ENCODE measurements at regions not wholly inside any gene's neighbourhood (a gene's known extent, or its start where the extent isn't known, plus 50 kb on each side); places are given as distances from the start of the nearest gene placed in this dataset.
"Not testable (repeated sequence)": the region's sequence is repeated elsewhere in the genome, so short reads cannot be mapped to it uniquely, and the experiment has no call there.

- DNase-seq: no peak
Measured at GRCh38 chr15:38614621-38615020, 50.0 kb upstream of the RASGRP1 start.

- no peak for DNase-seq
Measured at GRCh38 chr15:38617831-38618230, 53.2 kb upstream of the RASGRP1 start.

DNA sequence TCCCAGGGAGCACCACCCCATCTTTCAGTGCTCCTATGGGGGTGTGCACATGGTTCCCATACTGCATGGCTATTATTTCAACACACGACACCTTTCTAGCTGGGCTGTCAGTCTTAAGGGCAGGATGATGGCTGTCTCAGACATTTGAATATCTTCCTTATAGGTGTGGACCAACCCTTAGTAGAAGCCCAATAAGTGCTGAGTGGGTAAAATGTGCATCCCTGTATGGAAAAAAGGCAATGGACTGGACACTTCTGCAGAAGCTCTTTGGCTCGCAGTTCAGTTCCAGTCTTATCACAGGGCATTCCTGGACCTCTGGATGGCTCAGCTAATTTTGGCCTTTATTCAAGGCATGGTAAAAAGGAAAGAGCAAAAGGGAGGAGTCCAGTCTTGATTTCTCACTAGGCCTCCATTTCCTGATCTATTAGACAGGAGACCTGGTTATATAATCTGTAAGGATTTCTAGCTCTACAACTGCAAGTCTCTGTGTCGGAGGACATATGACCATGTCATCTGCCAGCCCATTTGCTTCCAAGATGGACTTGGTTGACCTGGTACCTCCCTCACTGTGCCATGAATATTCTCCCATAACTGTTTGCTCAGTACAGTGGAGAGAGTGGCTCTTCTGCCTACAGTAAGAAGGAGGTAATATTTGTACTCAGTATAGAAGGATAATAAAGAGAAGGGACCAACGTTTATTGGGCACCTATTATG lies 53.8 kb upstream of the RASGRP1 start:
- no peak for DNase-seq

GRCh38 chr15:38620098-38620497 lies 55.5 kb upstream of the RASGRP1 start:
- DNase-seq: no peak

- DNase-seq: peak; percentile 80
Measured at GRCh38 chr15:38620851-38621594, 56.4 kb upstream of the RASGRP1 start.

DNA sequence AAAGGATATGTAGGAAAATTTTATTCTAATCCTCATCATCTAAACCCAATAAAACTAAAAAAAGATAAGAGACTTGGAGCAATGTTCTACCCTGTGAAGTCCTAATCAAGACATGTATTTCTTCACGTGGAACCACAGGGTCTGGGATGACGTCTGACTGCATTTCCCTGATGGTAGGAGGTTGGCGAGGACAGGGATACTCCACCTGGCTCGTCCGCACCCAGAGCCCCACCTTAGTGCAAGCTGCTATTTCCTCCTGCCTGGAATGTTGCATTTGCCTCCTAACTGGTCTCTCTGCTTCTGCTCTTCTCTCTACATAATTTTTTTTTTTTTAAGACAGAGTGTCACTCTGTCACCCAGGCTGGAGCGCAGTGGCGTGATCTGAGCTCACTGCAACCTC lies 57.7 kb upstream of the RASGRP1 start:
- DNase-seq: no peak

DNA sequence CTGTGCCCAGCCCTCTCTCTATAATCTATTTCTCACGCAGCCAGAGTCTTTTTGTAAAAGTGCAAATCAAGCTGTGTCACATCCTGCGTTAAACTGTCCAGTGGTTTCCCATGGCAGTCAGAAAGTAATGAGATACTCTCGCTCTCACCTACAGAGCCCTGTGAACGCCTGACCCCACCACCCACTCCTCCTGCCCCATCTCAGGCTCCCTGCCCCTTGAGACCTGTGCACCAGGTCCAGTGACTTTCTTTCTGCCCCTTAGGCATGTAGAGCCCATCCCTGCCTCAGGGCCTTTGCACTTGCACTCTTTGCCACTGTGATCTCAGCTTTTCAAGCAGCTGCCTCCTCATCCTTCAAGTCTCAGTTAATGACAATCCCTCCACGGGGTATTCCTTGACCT lies 58.3 kb upstream of the RASGRP1 start:
- DNase-seq: no peak

DNA sequence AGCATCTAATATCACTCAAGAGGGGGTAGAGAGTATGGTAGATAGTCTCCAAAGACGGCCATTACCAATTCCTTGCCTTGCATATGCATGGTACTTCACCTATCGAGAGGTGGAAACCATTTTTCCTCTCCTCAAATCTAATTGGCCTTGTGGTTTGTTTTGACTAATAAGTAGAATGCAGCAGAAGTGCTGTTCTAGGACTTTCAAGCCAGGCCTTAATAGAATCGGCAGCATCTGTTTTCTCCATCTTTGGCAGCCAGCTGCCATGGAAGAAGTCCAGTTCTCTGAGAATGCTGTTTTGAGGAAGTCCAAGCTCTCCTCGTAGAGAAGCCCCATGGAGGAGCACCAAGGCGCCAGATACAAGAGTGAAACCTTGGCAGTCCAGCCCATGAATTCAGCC lies 59.1 kb upstream of the RASGRP1 start:
- DNase-seq: no peak

GRCh38 chr15:38624244-38625205 lies 59.9 kb upstream of the RASGRP1 start:
- DNase-seq: no peak

DNA sequence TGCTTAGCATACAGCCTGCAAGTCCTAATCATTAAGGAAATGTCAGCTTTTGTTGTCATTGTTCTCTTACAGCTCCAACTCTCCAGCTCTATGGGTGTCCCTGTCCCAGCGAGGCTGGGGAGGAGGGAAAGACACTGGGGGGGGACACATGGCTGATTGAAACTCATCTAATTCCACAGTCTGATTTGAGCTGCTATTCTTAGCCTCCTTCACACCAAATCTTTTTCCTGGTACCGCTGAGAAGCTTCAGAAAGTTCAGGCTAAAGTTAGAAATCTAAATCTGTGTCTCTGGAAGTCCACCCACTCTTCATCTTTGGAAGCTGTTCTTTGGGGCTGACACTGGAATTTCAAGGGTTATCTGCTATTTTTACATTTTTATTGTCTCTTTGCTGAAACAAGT lies 61.3 kb upstream of the RASGRP1 start:
- no peak for DNase-seq

- no peak for DNase-seq
Measured at GRCh38 chr15:38626443-38627050, 61.9 kb upstream of the RASGRP1 start.

DNA sequence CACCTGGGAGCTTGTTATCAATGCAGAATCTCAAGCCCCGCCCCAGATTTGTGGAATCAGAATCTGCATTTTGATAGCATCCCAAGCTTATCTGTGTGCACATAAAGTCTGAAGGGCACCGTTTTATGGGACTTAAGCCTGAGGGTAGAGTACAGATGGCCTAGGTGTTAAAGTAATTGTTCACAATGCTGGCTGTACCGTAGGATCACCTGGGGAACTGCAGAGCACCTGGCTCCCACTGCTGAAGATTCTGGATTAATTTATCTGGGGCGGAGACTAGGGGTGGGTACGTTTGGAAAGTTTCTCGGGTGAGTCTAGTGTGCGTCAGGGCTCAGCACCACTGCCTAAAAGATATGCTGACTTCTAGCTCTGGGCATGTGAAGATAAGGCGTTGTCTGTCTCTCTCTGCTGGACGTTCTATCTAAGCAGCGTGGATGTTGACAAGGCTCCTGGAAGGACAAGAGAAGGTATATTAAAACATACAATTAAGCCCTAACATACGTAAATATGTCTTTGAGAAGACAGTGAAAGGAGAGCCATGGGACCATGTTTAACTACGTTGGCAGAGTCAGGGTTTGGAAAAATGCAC lies 63.2 kb upstream of the RASGRP1 start:
- peak; percentile 44 for DNase-seq

DNA sequence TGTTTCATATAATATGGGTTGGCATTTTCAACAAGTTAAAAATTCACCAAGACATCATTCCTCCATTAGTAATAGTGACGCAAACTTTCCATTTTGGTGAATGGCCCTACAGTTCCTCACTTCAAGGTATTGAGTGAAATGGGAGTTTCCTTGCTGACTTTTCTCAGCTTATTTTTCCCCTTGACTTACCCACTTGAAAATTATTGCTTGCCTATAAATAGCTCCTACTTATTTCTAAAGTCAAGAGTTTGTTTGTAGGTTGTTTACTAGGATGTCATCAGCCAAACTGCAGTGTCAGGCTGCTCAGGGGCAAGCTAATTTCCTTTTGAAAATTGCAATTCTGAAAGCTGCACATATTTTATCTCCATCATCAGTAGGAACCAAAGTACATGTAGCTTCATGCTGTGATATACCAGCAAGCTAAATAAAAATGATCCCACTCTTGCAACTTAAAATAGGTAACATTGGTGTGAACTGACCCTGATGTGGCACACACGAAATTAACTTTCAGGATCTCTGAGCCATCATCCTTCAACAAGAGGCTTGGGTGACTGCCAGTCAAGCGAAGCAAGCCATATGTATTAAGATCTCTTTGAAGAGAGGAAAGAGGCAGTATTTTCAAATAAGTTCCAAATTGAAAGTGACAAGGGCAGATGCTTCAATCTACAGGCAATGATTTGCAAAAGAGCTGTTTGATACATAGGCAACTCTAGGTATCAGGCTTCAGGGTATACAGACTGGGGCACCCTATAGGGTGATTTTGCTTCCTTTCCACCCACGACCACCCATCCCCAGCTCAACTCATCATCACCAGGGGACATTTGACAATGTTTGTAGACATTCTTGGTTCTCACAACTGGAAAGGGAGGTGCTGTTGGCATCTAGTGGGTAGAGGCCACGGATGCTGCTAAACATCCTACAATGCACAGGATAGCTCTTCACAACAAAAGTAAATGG lies 66.8 kb upstream of the RASGRP1 start:
- no peak for DNase-seq

GRCh38 chr15:38635170-38635569 lies 70.6 kb upstream of the RASGRP1 start:
- DNase-seq: no peak

- DNase-seq: no peak
Measured at GRCh38 chr15:38636597-38636996, 72.0 kb upstream of the RASGRP1 start.

DNA sequence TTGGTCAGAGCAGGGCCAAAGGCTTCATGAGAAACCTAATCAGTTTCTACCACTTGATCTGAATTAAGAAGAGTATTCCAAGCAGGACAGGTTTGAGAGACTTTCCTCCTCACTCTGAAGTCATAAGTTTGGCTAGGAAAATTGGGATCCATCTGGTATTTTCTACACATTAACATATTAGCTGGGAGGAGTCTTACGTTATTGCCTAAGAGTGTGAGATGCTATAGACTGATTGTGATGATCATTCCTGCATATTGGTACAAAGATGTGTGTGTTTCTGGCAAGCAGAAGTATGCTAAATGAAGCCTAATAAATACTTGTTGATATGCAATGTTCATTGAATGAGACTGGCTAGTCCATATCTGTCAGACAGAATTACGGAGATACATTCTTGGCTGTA lies 73.5 kb upstream of the RASGRP1 start:
- no peak for DNase-seq

DNA sequence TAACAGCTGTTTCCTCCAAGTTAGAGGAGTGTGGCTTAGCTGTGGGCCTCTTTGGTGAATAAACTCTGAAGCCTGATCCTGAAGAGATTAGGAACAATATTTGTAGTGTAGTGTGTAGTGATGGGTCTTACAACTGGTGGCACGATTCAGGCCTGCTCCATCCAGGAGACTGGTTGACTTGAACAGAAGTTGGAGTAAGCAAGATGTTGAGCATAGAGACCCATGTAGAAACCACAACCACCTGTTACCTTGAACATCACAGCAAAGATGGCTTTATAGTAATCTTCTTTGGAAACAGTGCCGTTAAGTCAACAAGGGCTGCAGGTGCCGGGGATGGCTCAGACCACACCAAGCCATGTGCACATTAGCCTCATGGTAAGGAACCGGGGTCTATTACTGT lies 74.2 kb upstream of the RASGRP1 start:
- no peak for DNase-seq

GRCh38 chr15:38642689-38643270 lies 78.2 kb upstream of the RASGRP1 start:
- no peak for DNase-seq

DNA sequence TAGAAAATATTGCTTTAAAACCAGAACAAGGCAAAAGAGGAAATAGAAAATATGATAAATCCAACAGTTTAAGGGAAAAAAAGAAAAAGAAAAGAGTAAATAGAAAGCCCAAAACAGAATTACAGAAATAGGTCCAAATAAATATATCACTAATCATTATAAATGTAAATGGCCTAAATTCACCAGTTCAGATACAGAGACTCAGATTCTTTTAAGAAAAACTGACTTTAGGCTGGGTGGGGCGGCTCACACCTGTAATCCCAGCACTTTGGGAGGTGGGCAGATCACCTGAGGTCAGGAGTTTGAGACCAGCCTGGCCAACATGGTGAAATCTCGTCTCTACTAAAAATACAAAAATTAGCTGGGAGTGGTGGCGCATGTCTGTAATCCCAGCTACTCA lies 79.7 kb upstream of the RASGRP1 start:
- not testable (repeated sequence) for DNase-seq

GRCh38 chr15:38646716-38647115 lies 82.1 kb upstream of the RASGRP1 start:
- no peak for DNase-seq

- no peak for DNase-seq
Measured at GRCh38 chr15:38647683-38648082, 83.1 kb upstream of the RASGRP1 start.
